ENCODE measurements at regions not wholly inside any gene's neighbourhood (a gene's known extent, or its start where the extent isn't known, plus 50 kb on each side); places are given as distances from the start of the nearest gene placed in this dataset.
A peak's percentile ranks its signal among the peaks of the same experiment; 100 is the strongest.

GRCh38 chr3:68228856-68229255 is 574.4 kb upstream of the SUCLG2 start:
- CTCF ChIA-PET = no interaction called here
- DNase-seq (ENCODE audit: extremely low spot score) = no peak
- TF ChIP-seq CTCF (IDR thresholded peaks at IDR 0.05; ENCODE audit: control extremely low read depth, extremely low read depth, low read depth, missing control alignments) = no peak
- POLR2A ChIA-PET = no interaction called here

GRCh38 chr3:68220832-68221231 is 566.4 kb upstream of the SUCLG2 start:
- no peak for DNase-seq (ENCODE audit: extremely low spot score)
- ChIA-PET POLR2A (no interaction called here), CTCF (no interaction called here)
- no peak for TF ChIP-seq CTCF (IDR thresholded peaks at IDR 0.05; ENCODE audit: control extremely low read depth, extremely low read depth, low read depth, missing control alignments)

GRCh38 chr3:68211637-68212036 is 557.2 kb upstream of the SUCLG2 start:
- DNase-seq (ENCODE audit: extremely low spot score) = no peak
- no peak for TF ChIP-seq CTCF (IDR thresholded peaks at IDR 0.05; ENCODE audit: control extremely low read depth, extremely low read depth, low read depth, missing control alignments)
- CTCF ChIA-PET = no interaction called here
- POLR2A ChIA-PET = no interaction called here

- POLR2A ChIA-PET = no interaction called here
- DNase-seq (ENCODE audit: extremely low spot score) = no peak
- no peak for TF ChIP-seq CTCF (IDR thresholded peaks at IDR 0.05; ENCODE audit: control extremely low read depth, extremely low read depth, low read depth, missing control alignments)
- CTCF ChIA-PET = interaction anchor here (1.0 kb wide), 1 partner anchor 9 kb away, joined by 4 read pairs; no protein-coding TSS in a partner anchor
Measured at GRCh38 chr3:68210635-68211034, 556.2 kb upstream of the SUCLG2 start.

GRCh38 chr3:68207327-68207726 is 552.9 kb upstream of the SUCLG2 start:
- POLR2A ChIA-PET = no interaction called here
- no peak for TF ChIP-seq CTCF (IDR thresholded peaks at IDR 0.05; ENCODE audit: control extremely low read depth, extremely low read depth, low read depth, missing control alignments)
- no peak for DNase-seq (ENCODE audit: extremely low spot score)
- CTCF ChIA-PET = no interaction called here

- DNase-seq (ENCODE audit: extremely low spot score) = no peak
- ChIA-PET CTCF (no interaction called here), POLR2A (no interaction called here)
- TF ChIP-seq CTCF (IDR thresholded peaks at IDR 0.05; ENCODE audit: control extremely low read depth, extremely low read depth, low read depth, missing control alignments) = peak; percentile 0
Measured at GRCh38 chr3:68206524-68207117, 552.2 kb upstream of the SUCLG2 start.

GRCh38 chr3:68186733-68187132 is 532.3 kb upstream of the SUCLG2 start:
- TF ChIP-seq CTCF (IDR thresholded peaks at IDR 0.05; ENCODE audit: control extremely low read depth, extremely low read depth, low read depth, missing control alignments) = no peak
- DNase-seq (ENCODE audit: extremely low spot score) = no peak
- POLR2A ChIA-PET = no interaction called here
- CTCF ChIA-PET = interaction anchor here (1.5 kb wide), 1 partner anchor 10 kb away, joined by 4 read pairs; no protein-coding TSS in a partner anchor
